Karpas-422 (cell line): ENCODE measurements at regions not wholly inside any gene's neighbourhood (a gene's known extent, or its start where the extent isn't known, plus 50 kb on each side); places are given as distances from the start of the nearest gene placed in this dataset.

Source experiments
- DNase-seq: peaks from one replicate; pipeline ENCODE4 v3.0.0-alpha.2; 2015
- H2AFZ ChIP-seq: fragments of 200-600 bp; sonication (generic); 2 replicates; pipeline ENCODE4 v1.6.1; 2014; ENCODE audit warnings: antibody characterized with exemption, low read length, mixed read lengths
- H3K27ac ChIP-seq: fragments of 200-600 bp; sonication (generic); 2 replicates; pipeline ENCODE4 v1.5.1; 2014; ENCODE audit warnings: mild to moderate bottlenecking, low read length, moderate library complexity
- H3K27me3 ChIP-seq: fragments of 200-600 bp; sonication (generic); 2 replicates; pipeline ENCODE4 v1.6.1; 2014; ENCODE audit warnings: low read length, mixed read lengths
- H3K36me3 ChIP-seq: fragments of 200-600 bp; sonication (generic); 2 replicates; pipeline ENCODE4 v1.6.1; 2014; ENCODE audit warnings: low read length, mixed read lengths; ENCODE audit not compliant: insufficient read depth
- H3K4me1 ChIP-seq: fragments of 200-600 bp; sonication (generic); 2 replicates; pipeline ENCODE4 v1.6.1; 2014; ENCODE audit warnings: mild to moderate bottlenecking, low read length, mixed read lengths
- H3K4me2 ChIP-seq: fragments of 200-600 bp; sonication (generic); 2 replicates; pipeline ENCODE4 v1.6.1; 2014; ENCODE audit warnings: low read length, low read depth, mild to moderate bottlenecking; ENCODE audit not compliant: poor library complexity, severe bottlenecking
- H3K4me3 ChIP-seq: fragments of 200-600 bp; sonication (generic); 2 replicates; pipeline ENCODE4 v1.5.1; 2014; ENCODE audit warnings: mild to moderate bottlenecking, antibody characterized with exemption, low read length, mixed read lengths
- H3K79me2 ChIP-seq: fragments of 200-600 bp; sonication (generic); 2 replicates; pipeline ENCODE4 v1.6.1; 2014; ENCODE audit warnings: mild to moderate bottlenecking, low read length, mixed read lengths
- H3K9ac ChIP-seq: fragments of 200-600 bp; sonication (generic); 2 replicates; pipeline ENCODE4 v1.6.0; 2014; ENCODE audit warnings: low read length
- H3K9me2 ChIP-seq: fragments of 200-600 bp; sonication (generic), shearing (Covaris generic); replicated peaks from 2 replicates; pipeline ENCODE4 v1.6.0; 2014; ENCODE audit warnings: mild to moderate bottlenecking, low read length, moderate library complexity; ENCODE audit not compliant: insufficient read depth
- H3K9me3 ChIP-seq: fragments of 300-700, 200-600 bp; sonication (generic); 2 replicates; pipeline ENCODE4 v1.6.1; 2014; ENCODE audit warnings: low read length, mixed read lengths
- H4K20me1 ChIP-seq: fragments of 200-600 bp; sonication (generic); 2 replicates; pipeline ENCODE4 v1.6.1; 2014; ENCODE audit warnings: mild to moderate bottlenecking, antibody characterized with exemption, low read length, low read depth; ENCODE audit not compliant: insufficient read depth

DNA sequence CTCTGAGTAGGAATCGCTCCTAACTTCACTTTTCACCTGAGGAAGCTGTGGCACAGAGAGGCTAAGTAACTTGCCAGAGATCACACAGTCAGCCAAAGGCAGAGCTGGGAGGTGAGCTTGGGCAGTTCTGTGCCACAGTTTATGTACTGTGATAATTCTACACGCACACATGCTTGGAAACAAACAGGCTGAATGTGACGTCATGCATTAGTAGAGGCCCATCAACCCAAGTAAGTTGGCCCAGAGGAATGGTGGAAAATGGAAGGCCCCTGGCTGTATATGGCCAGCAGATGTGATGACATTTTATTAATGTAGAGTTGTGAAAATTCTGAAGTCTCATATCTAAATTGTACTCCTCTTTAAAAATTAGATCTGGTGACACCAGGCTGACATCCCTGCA lies 394.0 kb downstream of the MIAT start:
- Histone ChIP-seq H3K36me3 (no peaks in the 10 kb centered on the region), H3K4me1 (no peaks in the 10 kb centered on the region), H3K4me2 (no peak overlapping the region), H3K4me3 (no peak overlapping the region), H2AFZ (no peak overlapping the region), H3K27ac (no peak overlapping the region), H3K79me2 (no peaks in the 10 kb centered on the region), H3K9me2 (no peaks in the 10 kb centered on the region), H3K27me3 (no peaks in the 10 kb centered on the region), H3K9ac (no peak overlapping the region), H3K9me3 (peaks cover 3% of the 10 kb centered on the region; the same call in 1 of the 2 replicates), H4K20me1 (no peaks in the 10 kb centered on the region)
- no peak for DNase-seq

- H4K20me1 ChIP-seq: no peaks in the 10 kb centered on the region
- no peak for DNase-seq
- no peak overlapping the region for H2AFZ ChIP-seq
- H3K9ac ChIP-seq: no peak overlapping the region
- H3K27me3 ChIP-seq: no peaks in the 10 kb centered on the region
- H3K4me2 ChIP-seq: no peak overlapping the region
- H3K9me3 ChIP-seq: no peaks in the 10 kb centered on the region
- no peak overlapping the region for H3K4me3 ChIP-seq
- no peaks in the 10 kb centered on the region for H3K79me2 ChIP-seq
- no peaks in the 10 kb centered on the region for H3K9me2 ChIP-seq
- peaks cover 6% of the 10 kb centered on the region; the same call in 1 of the 2 replicates for H3K4me1 ChIP-seq
- H3K36me3 ChIP-seq: no peaks in the 10 kb centered on the region
- no peak overlapping the region for H3K27ac ChIP-seq
Observed at GRCh38 chr22:27057717-27058116, 400.3 kb downstream of the MIAT start.

DNA sequence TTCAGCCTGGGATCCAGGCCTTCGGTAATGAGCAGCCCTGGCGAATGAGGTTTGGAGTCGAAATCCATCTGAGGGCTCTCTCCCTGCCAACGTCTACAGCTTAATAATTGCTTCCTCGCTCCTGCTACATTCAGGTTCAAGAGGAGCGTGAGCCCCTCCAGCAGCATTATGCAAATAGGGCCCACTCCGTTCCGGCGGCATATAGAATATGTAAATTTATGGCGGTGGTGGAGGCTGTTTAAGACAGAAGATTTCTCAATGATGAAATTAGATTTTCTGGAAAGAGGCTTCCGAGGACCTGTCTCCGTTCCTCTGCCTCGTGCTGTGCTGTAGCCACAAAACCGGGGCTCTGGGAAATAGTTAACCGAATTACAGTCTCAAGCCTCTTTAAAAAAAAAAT lies 402.8 kb downstream of the MIAT start:
- Histone ChIP-seq H3K4me3 (no peak overlapping the region), H3K4me2 (no peak overlapping the region), H3K9ac (no peak overlapping the region), H3K9me3 (no peaks in the 10 kb centered on the region), H3K27me3 (no peaks in the 10 kb centered on the region), H4K20me1 (no peaks in the 10 kb centered on the region), H3K79me2 (no peaks in the 10 kb centered on the region), H3K27ac (no peak overlapping the region), H3K9me2 (no peaks in the 10 kb centered on the region), H3K4me1 (peaks cover 6% of the 10 kb centered on the region; the same call in 1 of the 2 replicates), H3K36me3 (no peaks in the 10 kb centered on the region), H2AFZ (no peak overlapping the region)
- DNase-seq: no peak

DNA sequence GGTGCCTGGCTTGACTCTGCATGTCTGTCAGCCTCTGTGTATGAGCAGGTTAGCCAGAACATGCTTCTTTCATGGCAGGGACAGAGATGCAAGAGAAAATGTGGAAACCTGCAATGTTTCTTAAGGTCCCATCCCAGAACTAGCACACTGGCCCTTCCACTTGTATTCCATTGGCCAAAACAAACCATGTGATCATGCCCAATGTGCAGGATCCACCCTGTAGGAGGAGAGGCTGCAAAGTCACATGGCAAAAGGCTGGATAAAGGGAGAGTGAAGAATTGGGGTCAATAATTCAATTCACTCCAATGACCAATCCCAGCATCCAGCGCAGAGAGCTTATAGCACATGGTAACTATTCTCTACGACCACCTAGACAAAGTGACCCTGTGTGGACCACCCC lies 405.5 kb downstream of the MIAT start:
- no peak overlapping the region for H3K4me3 ChIP-seq
- no peaks in the 10 kb centered on the region for H3K36me3 ChIP-seq
- no peak for DNase-seq
- no peaks in the 10 kb centered on the region for H4K20me1 ChIP-seq
- no peaks in the 10 kb centered on the region for H3K27me3 ChIP-seq
- peaks cover 6% of the 10 kb centered on the region; the same call in 1 of the 2 replicates for H3K4me1 ChIP-seq
- H3K9ac ChIP-seq: no peak overlapping the region
- no peaks in the 10 kb centered on the region for H3K9me2 ChIP-seq
- H3K27ac ChIP-seq: no peak overlapping the region
- no peak overlapping the region for H2AFZ ChIP-seq
- no peaks in the 10 kb centered on the region for H3K79me2 ChIP-seq
- no peak overlapping the region for H3K4me2 ChIP-seq
- no peaks in the 10 kb centered on the region for H3K9me3 ChIP-seq

DNA sequence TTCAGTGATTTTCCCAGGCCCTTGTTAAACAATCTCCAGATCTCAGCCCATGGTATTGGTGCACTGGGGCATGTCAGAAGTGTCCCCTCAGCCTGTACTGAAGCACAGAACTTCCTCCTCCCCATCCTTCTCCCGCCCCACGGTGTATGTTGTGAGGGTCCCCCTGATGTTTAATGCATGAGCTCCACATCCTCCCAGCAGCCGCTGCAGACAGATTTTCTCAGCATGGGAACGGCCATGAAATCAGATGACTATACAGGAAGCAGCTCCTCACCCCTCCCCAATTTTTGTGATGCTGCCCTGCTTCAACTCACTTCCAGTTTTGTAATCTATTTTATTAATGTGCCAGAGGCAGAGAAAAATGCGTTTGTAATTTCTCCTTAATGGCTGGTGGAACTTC lies 406.0 kb downstream of the MIAT start:
- DNase-seq: no peak
- Histone ChIP-seq H3K4me1 (peaks cover 6% of the 10 kb centered on the region; the same call in 1 of the 2 replicates), H3K9ac (no peak overlapping the region), H3K27ac (no peak overlapping the region), H3K36me3 (no peaks in the 10 kb centered on the region), H3K27me3 (no peaks in the 10 kb centered on the region), H3K9me3 (no peaks in the 10 kb centered on the region), H4K20me1 (no peaks in the 10 kb centered on the region), H3K79me2 (no peaks in the 10 kb centered on the region), H3K4me3 (no peak overlapping the region), H3K9me2 (no peaks in the 10 kb centered on the region), H3K4me2 (no peak overlapping the region), H2AFZ (no peak overlapping the region)

GRCh38 chr22:27063841-27064240 lies 406.5 kb downstream of the MIAT start:
- H3K9ac ChIP-seq: no peak overlapping the region

DNA sequence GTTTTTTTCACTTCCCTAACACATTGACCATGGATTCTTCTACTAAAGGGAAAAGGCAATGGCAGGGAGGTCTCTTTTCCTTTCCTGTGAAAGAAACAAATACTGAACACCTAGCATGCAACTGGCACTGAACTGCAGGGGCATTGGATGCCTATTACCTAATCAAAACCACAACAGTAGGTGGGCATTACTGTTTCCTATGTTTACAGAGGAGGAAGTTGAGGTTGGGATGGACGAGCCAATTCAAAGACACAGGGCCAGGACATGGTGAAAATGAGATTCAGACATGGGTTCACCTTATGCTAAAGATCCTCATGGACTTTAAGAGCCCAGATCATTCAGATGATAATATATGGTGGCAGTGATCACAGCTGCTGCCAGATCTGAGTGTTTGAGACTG lies 407.0 kb downstream of the MIAT start:
- Histone ChIP-seq H2AFZ (no peak overlapping the region), H3K9ac (no peak overlapping the region), H3K4me1 (peaks cover 6% of the 10 kb centered on the region; the same call in 1 of the 2 replicates), H3K9me3 (no peaks in the 10 kb centered on the region), H3K4me2 (no peak overlapping the region), H4K20me1 (no peaks in the 10 kb centered on the region), H3K9me2 (no peaks in the 10 kb centered on the region), H3K36me3 (no peaks in the 10 kb centered on the region), H3K4me3 (no peak overlapping the region), H3K79me2 (no peaks in the 10 kb centered on the region), H3K27me3 (no peaks in the 10 kb centered on the region), H3K27ac (no peak overlapping the region)
- no peak for DNase-seq

More at GRCh38 chr22:27063841-27064240, 406.5 kb downstream of the MIAT start:
- H3K79me2 ChIP-seq: no peaks in the 10 kb centered on the region
- H3K4me1 ChIP-seq: peaks cover 6% of the 10 kb centered on the region; the same call in 1 of the 2 replicates
- no peak for DNase-seq
- H3K4me3 ChIP-seq: no peak overlapping the region
- H3K4me2 ChIP-seq: no peak overlapping the region
- no peaks in the 10 kb centered on the region for H3K27me3 ChIP-seq
- no peaks in the 10 kb centered on the region for H3K9me3 ChIP-seq
- H4K20me1 ChIP-seq: no peaks in the 10 kb centered on the region
- H3K36me3 ChIP-seq: no peaks in the 10 kb centered on the region
- no peaks in the 10 kb centered on the region for H3K9me2 ChIP-seq
- H2AFZ ChIP-seq: no peak overlapping the region
- H3K27ac ChIP-seq: no peak overlapping the region

GRCh38 chr22:27065279-27065678 lies 407.9 kb downstream of the MIAT start:
- H4K20me1 ChIP-seq: no peaks in the 10 kb centered on the region
- no peak for DNase-seq
- no peaks in the 10 kb centered on the region for H3K27me3 ChIP-seq
- no peak overlapping the region for H2AFZ ChIP-seq
- H3K27ac ChIP-seq: no peak overlapping the region
- H3K79me2 ChIP-seq: no peaks in the 10 kb centered on the region
- no peak overlapping the region for H3K9ac ChIP-seq
- no peaks in the 10 kb centered on the region for H3K36me3 ChIP-seq
- no peak overlapping the region for H3K4me3 ChIP-seq
- H3K4me2 ChIP-seq: no peak overlapping the region
- H3K9me2 ChIP-seq: no peaks in the 10 kb centered on the region
- H3K9me3 ChIP-seq: no peaks in the 10 kb centered on the region
- H3K4me1 ChIP-seq: peaks cover 3% of the 10 kb centered on the region; the same call in 1 of the 2 replicates

DNA sequence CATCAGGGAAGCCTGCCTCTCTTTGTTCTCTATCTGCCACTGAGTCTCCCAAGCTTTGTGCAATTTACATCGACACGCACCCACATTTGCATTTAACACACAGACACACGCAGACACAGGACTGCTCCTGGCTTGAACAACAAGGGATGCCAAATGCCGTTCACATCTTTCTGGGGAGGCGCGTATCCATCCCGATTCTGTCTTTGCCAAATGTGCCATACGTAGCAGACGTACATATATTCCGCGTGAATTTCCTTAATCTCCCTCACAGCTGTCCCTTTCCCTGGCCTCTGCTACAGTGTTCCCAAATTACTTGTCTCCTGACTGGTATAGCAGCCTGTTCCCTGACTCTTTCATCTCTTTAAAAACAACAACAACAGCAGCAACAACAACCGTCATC lies 409.5 kb downstream of the MIAT start:
- no peaks in the 10 kb centered on the region for H3K27me3 ChIP-seq
- no peaks in the 10 kb centered on the region for H4K20me1 ChIP-seq
- H3K9ac ChIP-seq: no peak overlapping the region
- no peak overlapping the region for H2AFZ ChIP-seq
- no peaks in the 10 kb centered on the region for H3K9me3 ChIP-seq
- H3K4me3 ChIP-seq: no peak overlapping the region
- H3K79me2 ChIP-seq: no peaks in the 10 kb centered on the region
- DNase-seq: no peak
- no peaks in the 10 kb centered on the region for H3K9me2 ChIP-seq
- H3K4me1 ChIP-seq: no peaks in the 10 kb centered on the region
- H3K36me3 ChIP-seq: no peaks in the 10 kb centered on the region
- H3K27ac ChIP-seq: no peak overlapping the region
- H3K4me2 ChIP-seq: no peak overlapping the region
